KMS-11 (cell line): ENCODE measurements at regions not wholly inside any gene's neighbourhood (a gene's known extent, or its start where the extent isn't known, plus 50 kb on each side); places are given as distances from the start of the nearest gene placed in this dataset.

Source experiments
- H2AFZ ChIP-seq: fragments of 200-600 bp; sonication (generic); 2 replicates; pipeline ENCODE4 v1.6.1; 2016; ENCODE audit warnings: antibody characterized with exemption, mixed run types, low read depth
- H3K27ac ChIP-seq: fragments of 200-600 bp; sonication (generic); 2 replicates; pipeline ENCODE4 v1.6.1; 2016; ENCODE audit warnings: mild to moderate bottlenecking, mixed run types
- H3K27me3 ChIP-seq: fragments of 200-600 bp; sonication (generic); 2 replicates; pipeline ENCODE4 v1.6.1; 2017; ENCODE audit warnings: mild to moderate bottlenecking, low read depth, mixed run types, moderate library complexity; ENCODE audit not compliant: insufficient read depth
- H3K36me3 ChIP-seq: fragments of 200-600 bp; sonication (generic); 2 replicates; pipeline ENCODE4 v1.6.1; 2017; ENCODE audit warnings: mild to moderate bottlenecking, mixed run types; ENCODE audit not compliant: insufficient read depth
- H3K4me1 ChIP-seq: fragments of 200-600 bp; sonication (generic); 2 replicates; pipeline ENCODE4 v1.6.1; 2016; ENCODE audit warnings: mild to moderate bottlenecking, low read depth, mixed run types; ENCODE audit not compliant: poor library complexity, severe bottlenecking
- H3K4me2 ChIP-seq: fragments of 200-600 bp; sonication (generic); 2 replicates; pipeline ENCODE4 v1.7.0; 2016; ENCODE audit warnings: mild to moderate bottlenecking, mixed run types
- H3K4me3 ChIP-seq: fragments of 200-600 bp; sonication (generic); IDR thresholded peaks from 2 replicates; pipeline ENCODE4 v1.6.1; 2017; ENCODE audit warnings: low read depth, low read length, mixed read lengths; ENCODE audit not compliant: insufficient read depth
- H3K79me2 ChIP-seq: fragments of 200-600 bp; sonication (generic); 2 replicates; pipeline ENCODE4 v1.6.1; 2016; ENCODE audit warnings: low read depth, mixed run types; ENCODE audit not compliant: insufficient read depth
- H3K9ac ChIP-seq: fragments of 200-600 bp; sonication (generic); 2 replicates; pipeline ENCODE4 v1.6.1; 2016; ENCODE audit warnings: mild to moderate bottlenecking, mixed run types
- H4K20me1 ChIP-seq: fragments of 200-600 bp; sonication (generic); 2 replicates; pipeline ENCODE4 v1.6.1; 2016; ENCODE audit warnings: mild to moderate bottlenecking, mixed run types; ENCODE audit not compliant: insufficient read depth
- CTCF ChIP-seq: fragments of 200-600 bp; sonication (generic); conservative IDR thresholded peaks from 2 replicates; pipeline ENCODE4 v1.6.1; 2017; ENCODE audit warnings: low read depth, mild to moderate bottlenecking, antibody characterized with exemption, low read length, moderate library complexity, mixed read lengths

- no peak overlapping the region for H3K4me2 ChIP-seq
These were observed 196.7 kb upstream of the TPRG1 start for GRCh38 chr3:188974856-188975599.

GRCh38 chr3:188975600-188976314 lies 196.0 kb upstream of the TPRG1 start:
- H3K27ac ChIP-seq, result no peak overlapping the region
- no peaks in the 10 kb centered on the region for H4K20me1 ChIP-seq
- H3K4me2 ChIP-seq, result no peak overlapping the region
- no peak for TF ChIP-seq CTCF
- no peak overlapping the region for H3K9ac ChIP-seq
- H3K4me1 ChIP-seq, result no peaks in the 10 kb centered on the region
- H3K4me3 ChIP-seq, result no peak overlapping the region
- H3K36me3 ChIP-seq, result no peaks in the 10 kb centered on the region
- no peak overlapping the region for H2AFZ ChIP-seq
- no peaks in the 10 kb centered on the region for H3K79me2 ChIP-seq
- no peaks in the 10 kb centered on the region for H3K27me3 ChIP-seq

More at GRCh38 chr3:188974856-188975599, 196.7 kb upstream of the TPRG1 start:
- no peak for TF ChIP-seq CTCF
- H3K4me1 ChIP-seq, result no peaks in the 10 kb centered on the region
- no peak overlapping the region for H2AFZ ChIP-seq
- no peak overlapping the region for H3K27ac ChIP-seq
- H3K4me3 ChIP-seq, result no peak overlapping the region
- no peaks in the 10 kb centered on the region for H3K79me2 ChIP-seq
- H3K27me3 ChIP-seq, result no peaks in the 10 kb centered on the region
- H3K9ac ChIP-seq, result no peak overlapping the region
- H3K36me3 ChIP-seq, result no peaks in the 10 kb centered on the region
- no peaks in the 10 kb centered on the region for H4K20me1 ChIP-seq

GRCh38 chr3:188976407-188976806 lies 195.4 kb upstream of the TPRG1 start:
- H3K4me3 ChIP-seq, result no peak overlapping the region
- H3K27me3 ChIP-seq, result no peaks in the 10 kb centered on the region
- TF ChIP-seq CTCF, result no peak
- H4K20me1 ChIP-seq, result no peaks in the 10 kb centered on the region
- no peak overlapping the region for H3K4me2 ChIP-seq
- H2AFZ ChIP-seq, result no peak overlapping the region
- H3K9ac ChIP-seq, result no peak overlapping the region
- no peaks in the 10 kb centered on the region for H3K79me2 ChIP-seq
- H3K36me3 ChIP-seq, result no peaks in the 10 kb centered on the region
- H3K27ac ChIP-seq, result no peak overlapping the region
- no peaks in the 10 kb centered on the region for H3K4me1 ChIP-seq

GRCh38 chr3:188978421-188979171 lies 193.2 kb upstream of the TPRG1 start:
- Histone ChIP-seq H3K4me2 (no peak overlapping the region), H3K4me3 (no peak overlapping the region), H3K36me3 (no peaks in the 10 kb centered on the region), H4K20me1 (no peaks in the 10 kb centered on the region), H3K27me3 (no peaks in the 10 kb centered on the region), H2AFZ (no peak overlapping the region), H3K79me2 (no peaks in the 10 kb centered on the region), H3K27ac (no peak overlapping the region), H3K4me1 (no peaks in the 10 kb centered on the region), H3K9ac (no peak overlapping the region)
- no peak for TF ChIP-seq CTCF
